ENCODE measurements at regions not wholly inside any gene's neighbourhood (a gene's known extent, or its start where the extent isn't known, plus 50 kb on each side); places are given as distances from the start of the nearest gene placed in this dataset.

GRCh38 chr16:63038397-63039106 lies 1002.3 kb upstream of the CDH8 start:
- TF ChIP-seq CTCF (IDR thresholded peaks at IDR 0.05) (no peak), REST (IDR thresholded peaks at IDR 0.05; ENCODE audit: insufficient read depth in 1 of 2, low read depth in 2 of 2, low read length in 1 of 2) (no peak), POLR2AphosphoS5 (IDR thresholded peaks at IDR 0.05; ENCODE audit: low read depth, low read length) (no peak)
